HG03196 (cell line): ENCODE measurements at regions not wholly inside any gene's neighbourhood (a gene's known extent, or its start where the extent isn't known, plus 50 kb on each side); places are given as distances from the start of the nearest gene placed in this dataset.
"Not testable (repeated sequence)": the region's sequence is repeated elsewhere in the genome, so short reads cannot be mapped to it uniquely, and the experiment has no call there.

Experiments
- ATAC-seq: cut with Tn5 transposase; IDR thresholded peaks from one replicate; pipeline ENCODE4 v1.9.1; 2021; ENCODE audit not compliant: unreplicated experiment

GRCh38 chr9:71632776-71633175, 135.5 kb downstream of the CEMIP2 start:
- ATAC-seq: no peak

GRCh38 chr9:71630377-71630995, 137.8 kb downstream of the CEMIP2 start:
- no peak for ATAC-seq

GRCh38 chr9:71629578-71630215, 138.6 kb downstream of the CEMIP2 start:
- no peak for ATAC-seq

GRCh38 chr9:71628247-71628646, 140.1 kb downstream of the CEMIP2 start:
- no peak for ATAC-seq

- ATAC-seq: no peak
Observed at GRCh38 chr9:71627537-71627936, 140.8 kb downstream of the CEMIP2 start.

GRCh38 chr9:71626395-71626794, 141.9 kb downstream of the CEMIP2 start:
- no peak for ATAC-seq

- no peak for ATAC-seq
Observed at GRCh38 chr9:71624728-71625127, 143.6 kb downstream of the CEMIP2 start.

GRCh38 chr9:71620746-71621145, 147.6 kb downstream of the CEMIP2 start:
- no peak for ATAC-seq

GRCh38 chr9:71620331-71620730, 148.0 kb downstream of the CEMIP2 start:
- ATAC-seq: no peak

- ATAC-seq: no peak
Observed at GRCh38 chr9:71619926-71620325, 148.4 kb downstream of the CEMIP2 start.

GRCh38 chr9:71614409-71615010, 153.8 kb downstream of the CEMIP2 start:
- ATAC-seq: no peak

GRCh38 chr9:71612889-71613288, 155.4 kb downstream of the CEMIP2 start:
- ATAC-seq: no peak

GRCh38 chr9:71609448-71609830, 158.9 kb downstream of the CEMIP2 start:
- no peak for ATAC-seq

- ATAC-seq: no peak
Observed at GRCh38 chr9:71608825-71609447, 159.4 kb downstream of the CEMIP2 start.

- ATAC-seq: no peak
Observed at GRCh38 chr9:71608021-71608420, 160.3 kb downstream of the CEMIP2 start.

GRCh38 chr9:71607461-71607881, 160.8 kb downstream of the CEMIP2 start:
- ATAC-seq: no peak

- ATAC-seq: peak; percentile 89
Observed at GRCh38 chr9:71604197-71605063, 163.9 kb downstream of the CEMIP2 start.

GRCh38 chr9:71602652-71603051, 165.7 kb downstream of the CEMIP2 start:
- ATAC-seq: no peak

GRCh38 chr9:71595762-71596161, 172.6 kb downstream of the CEMIP2 start:
- not testable (repeated sequence) for ATAC-seq

- ATAC-seq: no peak
Observed at GRCh38 chr9:71594541-71594940, 173.8 kb downstream of the CEMIP2 start.

- ATAC-seq: no peak
Observed at GRCh38 chr9:71592400-71592799, 175.9 kb downstream of the CEMIP2 start.
